Gastroesophageal sphincter (tissue), 4 donors: ENCODE measurements at regions not wholly inside any gene's neighbourhood (a gene's known extent, or its start where the extent isn't known, plus 50 kb on each side); places are given as distances from the start of the nearest gene placed in this dataset.
A peak's percentile ranks its signal among the peaks of the same experiment; 100 is the strongest.
"Not testable (repeated sequence)": the region's sequence is repeated elsewhere in the genome, so short reads cannot be mapped to it uniquely, and the experiment has no call there.

Experiments used
- ATAC-seq: fragments of 150-250 bp; one replicate; pipeline ENCODE4 v1.9.1; 2016; ENCODE audit warnings: mild to moderate bottlenecking, moderate library complexity
- H3K27ac ChIP-seq, 4 donors: fragments of 200-600 bp; sonication (generic) in 3 of 4; 1 replicate in 3 of 4; 2 replicates in 1 of 4; pipeline ENCODE4 v1.5.1; 2016 to 2019
- H3K27me3 ChIP-seq: fragments of 200-600 bp; sonication (generic); one replicate; pipeline ENCODE4 v1.5.1; 2019
- H3K36me3 ChIP-seq, 2 donors: fragments of 200-600 bp; sonication (generic); one replicate each; pipeline ENCODE4 v1.5.1; 2019; ENCODE audit warnings: control low read depth in 1 of 2
- H3K4me1 ChIP-seq, 3 donors: fragments of 200-600 bp; sonication (generic); 1 replicate in 2 of 3; 2 replicates in 1 of 3; pipeline ENCODE4 v1.5.1; 2016 to 2019; ENCODE audit warnings: control low read depth in 2 of 3
- H3K4me3 ChIP-seq, 2 donors: fragments of 200-600 bp; sonication (generic); one replicate each; pipeline ENCODE4 v1.5.1; 2019; ENCODE audit warnings: mild to moderate bottlenecking in 1 of 2, moderate library complexity in 1 of 2
- H3K9me3 ChIP-seq, 3 donors: fragments of 200-600 bp; sonication (generic); one replicate each; pipeline ENCODE4 v1.5.1; 2017 to 2019; ENCODE audit warnings: control low read depth in 2 of 3
- CTCF ChIP-seq, 4 experiments: fragments of 200-600 bp in 2 of 4; fragments of 450-650 bp in 2 of 4; sonication (generic) in 1 of 4; IDR thresholded peaks; one replicate each; pipeline ENCODE4 v1.5.1; 2017 to 2019; ENCODE audit warnings: antibody characterized with exemption in 4 of 4, mild to moderate bottlenecking in 2 of 4, moderate library complexity in 2 of 4
- EP300 ChIP-seq: sonication (generic); formaldehyde crosslinking; IDR thresholded peaks from one replicate; pipeline ENCODE4 v1.6.1; 2017; ENCODE audit warnings: antibody characterized with exemption, mild to moderate bottlenecking
- POLR2A ChIP-seq, 2 donors: fragments of 450-650 bp; IDR thresholded peaks; one replicate each; pipeline ENCODE4 v1.6.1; 2017; ENCODE audit warnings: antibody characterized with exemption in 2 of 2, mild to moderate bottlenecking in 2 of 2, moderate library complexity in 1 of 2
- POLR2AphosphoS5 ChIP-seq: sonication (generic); formaldehyde crosslinking; IDR thresholded peaks from one replicate; pipeline ENCODE4 v1.6.1; 2017; ENCODE audit warnings: antibody characterized with exemption
- WGBS, 2 donors: methylation state at CpG; one replicate each; pipeline ENCODE4 v1.1.5; 2018; ENCODE audit warnings: low coverage in 1 of 2; 5-methylcytosine and 5-hydroxymethylcytosine counted together

- H3K36me3 ChIP-seq: no peaks in the 10 kb centered on the region
Measured at GRCh38 chr13:27362064-27362751, 62.2 kb upstream of the GTF3A start.

GRCh38 chr13:27363637-27364036, 60.8 kb upstream of the GTF3A start:
- WGBS, 2 donors: 100% methylated on average over 1 of the region's 5 CpGs; no CpG with 5 or more reads in 1 of the 2 donors
- H3K4me3 ChIP-seq, H3K27ac ChIP-seq, H3K36me3 ChIP-seq, ATAC-seq, H3K9me3 ChIP-seq: not testable (repeated sequence)
- H3K4me1 ChIP-seq: peaks cover 0 to 13% (median 5%) of the 10 kb centered on the region in 3 donors
- peaks cover 14% of the 10 kb centered on the region for H3K27me3 ChIP-seq

More at GRCh38 chr13:27362064-27362751, 62.2 kb upstream of the GTF3A start:
- Histone ChIP-seq H3K27ac (peak overlapping the region in 1 of 4 donors; percentile 48), H3K27me3 (peaks cover 4% of the 10 kb centered on the region), H3K9me3 (no peaks in the 10 kb centered on the region), H3K4me3 (peak overlapping the region; percentile 22 to 55), H3K4me1 (peaks cover 0 to 13% (median 5%) of the 10 kb centered on the region in 3 donors)
- TF ChIP-seq POLR2AphosphoS5 (peak; percentile 9), EP300 (no peak), POLR2A (IDR thresholded peaks at IDR 0.05) (no peak), CTCF (IDR thresholded peaks at IDR 0.05) (peak; percentile 82 to 94 (median 92))
- peak; percentile 94 for ATAC-seq
- WGBS, 2 donors: 0% methylated on average over 25 of the region's 36 CpGs; no CpG with 5 or more reads in 1 of the 2 donors

GRCh38 chr13:27367570-27367969, 56.8 kb upstream of the GTF3A start:
- Histone ChIP-seq H3K9me3 (no peaks in the 10 kb centered on the region), H3K4me3 (no peak overlapping the region), H3K27ac (no peak overlapping the region), H3K36me3 (no peaks in the 10 kb centered on the region), H3K27me3 (peaks cover 27% of the 10 kb centered on the region), H3K4me1 (peaks cover 0 to 3% (median 1%) of the 10 kb centered on the region in 3 donors)
- no peak for TF ChIP-seq EP300
- 47 to 62% methylated on average over 3 of the region's 5 CpGs for WGBS, 2 donors
- no peak for ATAC-seq

GRCh38 chr13:27370305-27370872, 54.0 kb upstream of the GTF3A start:
- no peaks in the 10 kb centered on the region for H3K36me3 ChIP-seq
- WGBS, 2 donors: 84 to 90% methylated on average over 10 to 11 of the region's 12 CpGs

GRCh38 chr13:27371932-27372331, 52.5 kb upstream of the GTF3A start:
- no peak for ATAC-seq
- Histone ChIP-seq H3K4me1 (peaks cover 0 to 16% (median 0%) of the 10 kb centered on the region in 3 donors), H3K27ac (no peak overlapping the region), H3K36me3 (no peaks in the 10 kb centered on the region), H3K27me3 (peaks cover 42% of the 10 kb centered on the region), H3K9me3 (no peaks in the 10 kb centered on the region), H3K4me3 (no peak overlapping the region)
- 100% methylated on average over 1 of the region's 5 CpGs; no CpG with 5 or more reads in 1 of the 2 donors for WGBS, 2 donors
- TF ChIP-seq POLR2A (IDR thresholded peaks at IDR 0.05) (no peak), POLR2AphosphoS5 (no peak), CTCF (IDR thresholded peaks at IDR 0.05) (no peak), EP300 (no peak)

More at GRCh38 chr13:27370305-27370872, 54.0 kb upstream of the GTF3A start:
- Histone ChIP-seq H3K4me1 (peaks cover 0 to 11% (median 0%) of the 10 kb centered on the region in 3 donors), H3K4me3 (no peak overlapping the region), H3K27me3 (peaks cover 36% of the 10 kb centered on the region), H3K9me3 (no peaks in the 10 kb centered on the region), H3K27ac (no peak overlapping the region)
- TF ChIP-seq POLR2A (IDR thresholded peaks at IDR 0.05) (no peak), EP300 (no peak), POLR2AphosphoS5 (no peak), CTCF (IDR thresholded peaks at IDR 0.05) (no peak)
- no peak for ATAC-seq

GRCh38 chr13:27372896-27373295, 51.5 kb upstream of the GTF3A start:
- no peaks in the 10 kb centered on the region for H3K9me3 ChIP-seq
- TF ChIP-seq EP300: no peak
- TF ChIP-seq POLR2A (IDR thresholded peaks at IDR 0.05): no peak
- no peak for TF ChIP-seq POLR2AphosphoS5
- TF ChIP-seq CTCF (IDR thresholded peaks at IDR 0.05): no peak
- 0 to 16% methylated on average over 1 to 4 of the region's 11 CpGs for WGBS, 2 donors
- H3K27ac ChIP-seq: no peak overlapping the region
- ATAC-seq: no peak
- H3K4me1 ChIP-seq: peaks cover 0 to 16% (median 0%) of the 10 kb centered on the region in 3 donors
- peaks cover 39% of the 10 kb centered on the region for H3K27me3 ChIP-seq
- no peak overlapping the region for H3K4me3 ChIP-seq
- H3K36me3 ChIP-seq: no peaks in the 10 kb centered on the region
